ENCODE measurements at regions not wholly inside any gene's neighbourhood (a gene's known extent, or its start where the extent isn't known, plus 50 kb on each side); places are given as distances from the start of the nearest gene placed in this dataset.

DNA sequence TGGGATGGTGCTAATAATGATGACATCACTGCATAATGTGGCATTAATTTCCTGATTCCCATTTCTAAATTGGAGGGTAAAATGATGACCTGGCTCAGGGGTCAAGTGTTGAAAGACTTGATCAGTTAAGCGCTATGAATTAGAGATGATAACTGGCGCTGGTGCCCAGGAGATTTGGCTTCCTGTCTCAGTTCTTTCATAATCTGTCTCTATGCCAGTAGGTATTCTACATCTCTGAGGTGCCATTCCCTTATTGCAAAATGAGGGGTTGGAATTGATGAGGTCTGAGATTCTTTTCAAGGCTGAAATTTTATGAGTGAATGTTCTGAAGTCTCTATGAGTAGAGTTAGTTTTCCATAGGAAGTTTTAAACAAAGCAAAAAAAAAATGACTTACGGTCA lies 1715.1 kb upstream of the WWC1 start:
- H2AFZ ChIP-seq (ENCODE audit: low read depth, low read length): no peak overlapping the region
- peaks cover 3% of the 10 kb centered on the region for H3K9me3 ChIP-seq (replicated peaks; ENCODE audit: control insufficient read depth, insufficient read depth, low read length)
- no peak for TF ChIP-seq EZH2 (IDR thresholded peaks at IDR 0.05; ENCODE audit: borderline replicate concordance, low read depth, low read length, severe bottlenecking)
- TF ChIP-seq, protein P1, sequence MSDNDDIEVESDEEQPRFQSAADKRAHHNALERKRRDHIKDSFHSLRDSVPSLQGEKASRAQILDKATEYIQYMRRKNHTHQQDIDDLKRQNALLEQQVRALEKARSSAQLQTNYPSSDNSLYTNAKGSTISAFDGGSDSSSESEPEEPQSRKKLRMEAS (IDR thresholded peaks at IDR 0.05; ENCODE audit: insufficient read depth, insufficient read length): no peak
- no peak for TF ChIP-seq FOS (IDR thresholded peaks at IDR 0.05; ENCODE audit: borderline replicate concordance, insufficient read depth, low read length)
- TF ChIP-seq POLR2AphosphoS5 (IDR thresholded peaks at IDR 0.05; ENCODE audit: insufficient read depth, low read depth, low read length): no peak
- TF ChIP-seq POLR2A (IDR thresholded peaks at IDR 0.05; ENCODE audit: low read depth, low read length): no peak
- TF ChIP-seq JUN (IDR thresholded peaks at IDR 0.05; ENCODE audit: borderline replicate concordance, insufficient read depth, insufficient read length, low read depth): no peak
- TF ChIP-seq GATA2 (IDR thresholded peaks at IDR 0.05; ENCODE audit: insufficient read depth, insufficient read length, low read depth, low read length): no peak
- TF ChIP-seq MYC (IDR thresholded peaks at IDR 0.05; ENCODE audit: low read depth, low read length): no peak
- TF ChIP-seq, protein P2, sequence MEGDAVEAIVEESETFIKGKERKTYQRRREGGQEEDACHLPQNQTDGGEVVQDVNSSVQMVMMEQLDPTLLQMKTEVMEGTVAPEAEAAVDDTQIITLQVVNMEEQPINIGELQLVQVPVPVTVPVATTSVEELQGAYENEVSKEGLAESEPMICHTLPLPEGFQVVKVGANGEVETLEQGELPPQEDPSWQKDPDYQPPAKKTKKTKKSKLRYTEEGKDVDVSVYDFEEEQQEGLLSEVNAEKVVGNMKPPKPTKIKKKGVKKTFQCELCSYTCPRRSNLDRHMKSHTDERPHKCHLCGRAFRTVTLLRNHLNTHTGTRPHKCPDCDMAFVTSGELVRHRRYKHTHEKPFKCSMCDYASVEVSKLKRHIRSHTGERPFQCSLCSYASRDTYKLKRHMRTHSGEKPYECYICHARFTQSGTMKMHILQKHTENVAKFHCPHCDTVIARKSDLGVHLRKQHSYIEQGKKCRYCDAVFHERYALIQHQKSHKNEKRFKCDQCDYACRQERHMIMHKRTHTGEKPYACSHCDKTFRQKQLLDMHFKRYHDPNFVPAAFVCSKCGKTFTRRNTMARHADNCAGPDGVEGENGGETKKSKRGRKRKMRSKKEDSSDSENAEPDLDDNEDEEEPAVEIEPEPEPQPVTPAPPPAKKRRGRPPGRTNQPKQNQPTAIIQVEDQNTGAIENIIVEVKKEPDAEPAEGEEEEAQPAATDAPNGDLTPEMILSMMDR (IDR thresholded peaks at IDR 0.05; ENCODE audit: extremely low read depth in 1 of 2, insufficient read depth in 1 of 2, low read depth in 1 of 2, low read length in 2 of 2): no peak
- H3K9me1 ChIP-seq (replicated peaks; ENCODE audit: control insufficient read depth, extremely low read depth, insufficient read depth, low read length): no peaks in the 10 kb centered on the region
- ChIA-PET CTCF (no interaction called here), POLR2A (no interaction called here)
- BruUV-seq (replicated peaks): no TSS peak
- no peaks in the 10 kb centered on the region for H4K20me1 ChIP-seq (replicated peaks; ENCODE audit: control insufficient read depth, extremely low read depth, insufficient read depth, low read length)
- no peak overlapping the region for H3K9ac ChIP-seq (replicated peaks; ENCODE audit: extremely low read depth, insufficient read depth, low read length)
- no peaks in the 10 kb centered on the region for H3K79me2 ChIP-seq (ENCODE audit: control insufficient read depth, insufficient read depth, low read length)
- H3K27ac ChIP-seq (ENCODE audit: insufficient read depth, low read depth, low read length): no peak overlapping the region
- dilution Hi-C loops (cut with MboI; ENCODE audit: extremely low pct_ligation_motif_present, low sequenced_read_pairs) (no loop called here), intact Hi-C loops (cut with micrococcal nuclease) (no loop called here)
- FAIRE-seq: no peak
- H3K4me2 ChIP-seq (ENCODE audit: insufficient read depth, low read length): no peak overlapping the region
- no peak overlapping the region for H3K4me3 ChIP-seq (replicated peaks in 1 of 3; ENCODE audit: insufficient read depth in 1 of 3, low read depth in 1 of 3, low read length in 3 of 3)
- H3K4me1 ChIP-seq (ENCODE audit: control insufficient read depth, extremely low read depth, insufficient read depth, low read length): no peaks in the 10 kb centered on the region
- H3K36me3 ChIP-seq (ENCODE audit: control insufficient read depth in 2 of 2, extremely low read depth in 1 of 2, insufficient read depth in 2 of 2, low read length in 2 of 2): no peaks in the 10 kb centered on the region
- DNase-seq (ENCODE audit: low read depth, low spot score): no peak
- H3K27me3 ChIP-seq (ENCODE audit: control insufficient read depth in 2 of 2, insufficient read depth in 2 of 2, low read length in 2 of 2): no peaks in the 10 kb centered on the region

Data from endothelial cell of umbilical vein (primary cell).